NCI-H748 (cell line): ENCODE measurements at regions not wholly inside any gene's neighbourhood (a gene's known extent, or its start where the extent isn't known, plus 50 kb on each side); places are given as distances from the start of the nearest gene placed in this dataset.

Experiments used
- DNase-seq: peaks from one replicate; lab custom pipeline; 2025; ENCODE audit not compliant: unreplicated experiment; lab: John Stamatoyannopoulos, UW

GRCh38 chr2:6759689-6760088 is 106.0 kb downstream of the CMPK2 start:
- no peak for DNase-seq

GRCh38 chr2:6760132-6760531 is 105.6 kb downstream of the CMPK2 start:
- no peak for DNase-seq

GRCh38 chr2:6764968-6765723 is 100.6 kb downstream of the CMPK2 start:
- peak; percentile 87 for DNase-seq

GRCh38 chr2:6769346-6769745 is 96.4 kb downstream of the CMPK2 start:
- DNase-seq, result no peak

GRCh38 chr2:6770006-6770405 is 95.7 kb downstream of the CMPK2 start:
- no peak for DNase-seq

GRCh38 chr2:6771634-6772611 is 93.8 kb downstream of the CMPK2 start:
- peak; percentile 61 for DNase-seq

- DNase-seq, result peak; percentile 86
These were observed 92.6 kb downstream of the CMPK2 start for GRCh38 chr2:6773007-6773693.

GRCh38 chr2:6773694-6774044 is 92.0 kb downstream of the CMPK2 start:
- no peak for DNase-seq

GRCh38 chr2:6776125-6776524 is 89.6 kb downstream of the CMPK2 start:
- DNase-seq, result no peak

- no peak for DNase-seq
These were observed 88.1 kb downstream of the CMPK2 start for GRCh38 chr2:6777626-6778025.

GRCh38 chr2:6780765-6781274 is 84.9 kb downstream of the CMPK2 start:
- peak; percentile 88 for DNase-seq

- DNase-seq, result no peak
These were observed 83.0 kb downstream of the CMPK2 start for GRCh38 chr2:6782517-6783237.

GRCh38 chr2:6783238-6783614 is 82.5 kb downstream of the CMPK2 start:
- no peak for DNase-seq

GRCh38 chr2:6784291-6784690 is 81.4 kb downstream of the CMPK2 start:
- DNase-seq, result no peak

- no peak for DNase-seq
These were observed 80.2 kb downstream of the CMPK2 start for GRCh38 chr2:6785493-6785892.

- DNase-seq, result no peak
These were observed 78.3 kb downstream of the CMPK2 start for GRCh38 chr2:6787376-6787775.

GRCh38 chr2:6788614-6789013 is 77.1 kb downstream of the CMPK2 start:
- DNase-seq, result no peak

GRCh38 chr2:6789559-6790138 is 76.1 kb downstream of the CMPK2 start:
- DNase-seq, result no peak

GRCh38 chr2:6791682-6792081 is 74.0 kb downstream of the CMPK2 start:
- DNase-seq, result no peak

GRCh38 chr2:6792883-6793282 is 72.8 kb downstream of the CMPK2 start:
- DNase-seq, result no peak
